22Rv1 (cell line): ENCODE measurements at regions not wholly inside any gene's neighbourhood (a gene's known extent, or its start where the extent isn't known, plus 50 kb on each side); places are given as distances from the start of the nearest gene placed in this dataset.

Experiments used
- CTCF ChIP-seq: fragments of 450-650 bp; IDR thresholded peaks from 2 replicates; pipeline ENCODE4 v1.5.1; 2017; ENCODE audit warnings: mild to moderate bottlenecking
- ZFX ChIP-seq: fragments of 450-650 bp; IDR thresholded peaks from 2 replicates; pipeline ENCODE4 v1.6.1; 2017; ENCODE audit warnings: antibody characterized with exemption, borderline replicate concordance

GRCh38 chr2:147440734-147441133, 404.1 kb upstream of the ACVR2A start:
- TF ChIP-seq CTCF (no peak), ZFX (no peak)
